Erythroblast (primary cell): ENCODE measurements at regions not wholly inside any gene's neighbourhood (a gene's known extent, or its start where the extent isn't known, plus 50 kb on each side); places are given as distances from the start of the nearest gene placed in this dataset.

Experiments used
- GATA1 ChIP-seq: IDR thresholded peaks from 2 replicates; pipeline ENCODE4 v1.6.1; 2011; ENCODE audit warnings: low read depth, mild to moderate bottlenecking, control low read depth, low read length, moderate library complexity
- POLR2A ChIP-seq: IDR thresholded peaks from 2 replicates; pipeline ENCODE4 v1.6.1; 2011; ENCODE audit warnings: mild to moderate bottlenecking, low read length

DNA sequence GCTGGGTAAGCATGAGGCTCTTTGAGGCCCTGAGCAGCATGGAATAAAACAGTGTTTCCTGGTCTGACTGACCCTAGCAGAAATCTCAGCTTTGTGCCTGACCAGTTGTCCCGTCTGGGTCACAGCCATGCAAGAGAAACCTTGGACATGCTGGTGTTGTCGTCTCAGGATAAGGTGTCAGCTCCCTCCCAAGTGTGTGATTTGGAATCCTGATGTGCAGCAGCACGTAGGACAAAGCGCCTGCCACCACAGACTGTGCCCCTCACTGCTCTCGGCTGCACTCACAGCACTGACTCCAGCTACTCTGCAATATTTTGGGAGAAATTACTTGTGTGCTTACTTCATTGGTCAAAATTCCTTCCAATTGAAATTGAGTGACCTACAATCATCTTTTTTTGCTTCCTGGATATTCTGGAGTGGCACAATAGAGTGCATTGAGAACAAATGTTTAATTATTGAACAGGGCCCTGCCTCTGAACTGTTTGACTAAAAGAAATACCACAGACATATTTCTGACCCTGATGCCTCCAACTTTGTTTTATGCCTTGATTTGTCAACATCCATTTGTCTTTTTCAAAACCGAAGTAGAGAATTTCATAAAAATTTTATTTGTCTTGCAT lies 352.4 kb downstream of the SOCS6 start:
- TF ChIP-seq POLR2A (no peak), GATA1 (no peak)
